HCT116 (cell line): ENCODE measurements at regions not wholly inside any gene's neighbourhood (a gene's known extent, or its start where the extent isn't known, plus 50 kb on each side); places are given as distances from the start of the nearest gene placed in this dataset.

Experiments used
- EGR1 ChIP-seq: IDR thresholded peaks from 2 replicates; pipeline ENCODE4 v1.6.1; 2012; ENCODE audit warnings: low read depth
- ELF1 ChIP-seq: IDR thresholded peaks from 2 replicates; pipeline ENCODE4 v1.6.1; 2012; ENCODE audit warnings: low read depth, borderline replicate concordance
- EZH2phosphoT487 ChIP-seq: fragments of 200-600 bp; IDR thresholded peaks from 2 replicates; pipeline ENCODE4 v1.6.1; 2018; ENCODE audit warnings: antibody characterized with exemption, borderline replicate concordance
- JUND ChIP-seq: IDR thresholded peaks from 2 replicates; pipeline ENCODE4 v1.6.1; 2012
- POLR2A ChIP-seq: IDR thresholded peaks from 2 replicates; pipeline ENCODE4 v1.7.0; 2011; ENCODE audit warnings: borderline replicate concordance; ENCODE audit not compliant: insufficient read depth, insufficient read length; ENCODE audit errors: extremely low read depth
- POLR2AphosphoS5 ChIP-seq: IDR thresholded peaks from 2 replicates; pipeline ENCODE4 v1.6.1; 2011; ENCODE audit warnings: mild to moderate bottlenecking, low read depth, low read length, moderate library complexity
- RAD21 ChIP-seq: IDR thresholded peaks from 2 replicates; pipeline ENCODE4 v1.6.1; 2012; ENCODE audit warnings: low read depth, mild to moderate bottlenecking
- SIN3A ChIP-seq: IDR thresholded peaks from 2 replicates; pipeline ENCODE4 v1.6.1; 2012; ENCODE audit warnings: low read depth
- TCF7L2 ChIP-seq: IDR thresholded peaks from 2 replicates; pipeline ENCODE4 v1.7.0; 2011; ENCODE audit warnings: borderline replicate concordance, inconsistent platforms; ENCODE audit not compliant: insufficient read depth, insufficient read length; ENCODE audit errors: extremely low read depth
- YY1 ChIP-seq: IDR thresholded peaks from 2 replicates; pipeline ENCODE4 v1.6.1; 2011; ENCODE audit warnings: low read length, low read depth, moderate library complexity, mild to moderate bottlenecking; ENCODE audit not compliant: insufficient replicate concordance; ENCODE audit errors: extremely low read depth
- TF ChIP-seq, protein P1 (sequence below), 3 experiments: fragments of 200-600 bp in 1 of 3; sonication (generic) in 1 of 3; IDR thresholded peaks in 2 of 3; conservative IDR thresholded peaks in 1 of 3; 2 replicates each; pipeline ENCODE4 v1.5.1; 2012 to 2017; ENCODE audit warnings: low read depth in 2 of 3, low read length in 2 of 3, antibody characterized with exemption in 1 of 3, borderline replicate concordance in 1 of 3, control low read depth in 1 of 3, mild to moderate bottlenecking in 1 of 3, mixed read lengths in 1 of 3, mixed run types in 1 of 3, moderate library complexity in 1 of 3; ENCODE audit not compliant: insufficient read depth in 1 of 3
- TF ChIP-seq, protein P2 (sequence below): IDR thresholded peaks from 2 replicates; pipeline ENCODE4 v1.6.1; 2012

DNA sequence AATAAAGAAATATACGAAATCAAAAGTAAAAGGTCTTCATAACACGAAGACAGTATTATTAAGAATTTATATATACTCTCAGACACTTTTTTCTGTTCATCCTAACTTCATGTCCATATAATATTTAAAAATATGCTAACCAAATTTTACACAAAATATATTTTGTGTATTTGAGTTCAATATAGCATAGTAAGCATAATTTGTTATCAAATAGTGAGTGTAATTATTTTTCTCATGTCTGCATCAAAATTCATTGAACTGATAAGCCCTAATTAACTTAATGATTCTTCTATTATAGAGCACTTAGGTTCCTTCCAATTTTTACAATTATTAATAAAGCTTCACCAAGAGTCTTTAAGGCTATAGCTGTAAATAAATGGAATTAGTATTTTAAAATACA is 99.7 kb upstream of the SYT1 start:
- TF ChIP-seq, protein P1, sequence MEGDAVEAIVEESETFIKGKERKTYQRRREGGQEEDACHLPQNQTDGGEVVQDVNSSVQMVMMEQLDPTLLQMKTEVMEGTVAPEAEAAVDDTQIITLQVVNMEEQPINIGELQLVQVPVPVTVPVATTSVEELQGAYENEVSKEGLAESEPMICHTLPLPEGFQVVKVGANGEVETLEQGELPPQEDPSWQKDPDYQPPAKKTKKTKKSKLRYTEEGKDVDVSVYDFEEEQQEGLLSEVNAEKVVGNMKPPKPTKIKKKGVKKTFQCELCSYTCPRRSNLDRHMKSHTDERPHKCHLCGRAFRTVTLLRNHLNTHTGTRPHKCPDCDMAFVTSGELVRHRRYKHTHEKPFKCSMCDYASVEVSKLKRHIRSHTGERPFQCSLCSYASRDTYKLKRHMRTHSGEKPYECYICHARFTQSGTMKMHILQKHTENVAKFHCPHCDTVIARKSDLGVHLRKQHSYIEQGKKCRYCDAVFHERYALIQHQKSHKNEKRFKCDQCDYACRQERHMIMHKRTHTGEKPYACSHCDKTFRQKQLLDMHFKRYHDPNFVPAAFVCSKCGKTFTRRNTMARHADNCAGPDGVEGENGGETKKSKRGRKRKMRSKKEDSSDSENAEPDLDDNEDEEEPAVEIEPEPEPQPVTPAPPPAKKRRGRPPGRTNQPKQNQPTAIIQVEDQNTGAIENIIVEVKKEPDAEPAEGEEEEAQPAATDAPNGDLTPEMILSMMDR (IDR thresholded peaks at IDR 0.05 in 2 of 3, conservative IDR thresholded peaks at IDR 0.05 in 1 of 3; ENCODE audit: borderline replicate concordance in 1 of 3, insufficient read depth in 1 of 3, low read depth in 2 of 3, low read length in 2 of 3): no peak
- TF ChIP-seq POLR2A (no peak), RAD21 (no peak), EZH2phosphoT487 (no peak), YY1 (no peak), JUND (no peak), EGR1 (no peak), SIN3A (no peak), ELF1 (no peak), TCF7L2 (no peak), POLR2AphosphoS5 (no peak)
- TF ChIP-seq, protein P2, sequence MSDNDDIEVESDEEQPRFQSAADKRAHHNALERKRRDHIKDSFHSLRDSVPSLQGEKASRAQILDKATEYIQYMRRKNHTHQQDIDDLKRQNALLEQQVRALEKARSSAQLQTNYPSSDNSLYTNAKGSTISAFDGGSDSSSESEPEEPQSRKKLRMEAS: no peak
